DND-41 (cell line): ENCODE measurements at regions not wholly inside any gene's neighbourhood (a gene's known extent, or its start where the extent isn't known, plus 50 kb on each side); places are given as distances from the start of the nearest gene placed in this dataset.

ENCODE experiments used
- ATAC-seq: fragments of 200-7000 bp; cut with Tn5 transposase; 3 replicates; pipeline ENCODE4 v1.9.1; 2021; ENCODE audit warnings: low read depth; ENCODE audit not compliant: insufficient read depth
- DNase-seq: peaks from one replicate; pipeline ENCODE4 v3.0.0-alpha.2; 2020
- H2AFZ ChIP-seq: 2 replicates; pipeline ENCODE4 v1.6.0; 2012; ENCODE audit warnings: low read depth, low read length
- H3K27ac ChIP-seq: 2 replicates; pipeline ENCODE4 v1.5.1; 2012; ENCODE audit warnings: low read length, inconsistent platforms
- H3K27me3 ChIP-seq: fragments of 200-600 bp; sonication (generic); 2 replicates; pipeline ENCODE4 v1.6.0; 2012; ENCODE audit warnings: low read length, mild to moderate bottlenecking, inconsistent platforms; ENCODE audit not compliant: insufficient read depth, poor library complexity
- H3K36me3 ChIP-seq: 2 replicates; pipeline ENCODE4 v1.5.1; 2012; ENCODE audit warnings: low read length, inconsistent platforms; ENCODE audit not compliant: insufficient read depth
- H3K4me1 ChIP-seq: 2 replicates; pipeline ENCODE4 v1.5.1; 2012; ENCODE audit warnings: mild to moderate bottlenecking, low read length; ENCODE audit not compliant: insufficient read depth
- H3K4me2 ChIP-seq: 2 replicates; pipeline ENCODE4 v1.6.0; 2012; ENCODE audit warnings: mild to moderate bottlenecking, moderate library complexity, low read length, inconsistent platforms; ENCODE audit not compliant: insufficient read depth
- H3K4me3 ChIP-seq, 2 experiments: fragments of 200-600 bp in 1 of 2; shearing (Covaris generic) in 1 of 2; 2 replicates each; pipeline ENCODE4 v1.5.1; 2012 to 2016; ENCODE audit warnings: inconsistent platforms in 2 of 2, low read length in 2 of 2, mild to moderate bottlenecking in 2 of 2, low read depth in 1 of 2, moderate library complexity in 1 of 2
- H3K79me2 ChIP-seq: 2 replicates; pipeline ENCODE4 v1.6.0; 2012; ENCODE audit warnings: low read length, inconsistent platforms; ENCODE audit not compliant: insufficient read depth
- H3K9ac ChIP-seq: 2 replicates; pipeline ENCODE4 v1.6.0; 2012; ENCODE audit warnings: low read depth, mild to moderate bottlenecking, inconsistent platforms, low read length, moderate library complexity
- H3K9me3 ChIP-seq: 2 replicates; pipeline ENCODE4 v1.5.1; 2012; ENCODE audit warnings: low read length, moderate library complexity, mild to moderate bottlenecking, inconsistent platforms; ENCODE audit not compliant: insufficient read depth, severe bottlenecking
- H4K20me1 ChIP-seq: 2 replicates; pipeline ENCODE4 v1.6.0; 2012; ENCODE audit warnings: low read length; ENCODE audit not compliant: insufficient read depth
- EZH2 ChIP-seq: IDR thresholded peaks from 3 replicates; pipeline ENCODE4 v1.6.1; 2012; ENCODE audit warnings: borderline replicate concordance, low read depth, mild to moderate bottlenecking, moderate library complexity, low read length, inconsistent platforms; ENCODE audit not compliant: severe bottlenecking
- TF ChIP-seq, protein P1 (sequence below): IDR thresholded peaks from 2 replicates; pipeline ENCODE4 v1.5.1; 2012; ENCODE audit warnings: borderline replicate concordance, low read length, moderate library complexity, mild to moderate bottlenecking; ENCODE audit not compliant: poor library complexity, severe bottlenecking; ENCODE audit errors: extremely low read depth

DNA sequence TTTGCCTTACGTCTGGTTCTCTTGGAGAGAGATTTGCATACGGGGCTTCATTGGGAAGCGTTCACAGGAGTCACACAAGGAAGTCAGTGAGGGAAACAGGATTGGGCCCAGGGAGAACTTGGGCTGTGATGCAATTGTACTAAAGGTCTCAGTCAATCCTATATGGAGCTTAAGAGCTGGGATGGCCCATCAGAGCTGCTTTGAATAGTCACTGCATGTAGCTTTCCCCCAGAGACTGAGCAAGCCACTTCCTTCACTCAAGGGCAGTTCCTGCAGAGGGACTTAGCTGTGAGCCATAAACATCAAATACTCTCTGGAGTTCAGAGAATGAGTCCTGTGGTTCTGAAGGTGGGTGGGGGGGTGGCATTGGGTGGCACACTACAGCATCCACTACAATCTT, 605.4 kb downstream of the MED13L start:
- no peak for TF ChIP-seq EZH2
- TF ChIP-seq, protein P1, sequence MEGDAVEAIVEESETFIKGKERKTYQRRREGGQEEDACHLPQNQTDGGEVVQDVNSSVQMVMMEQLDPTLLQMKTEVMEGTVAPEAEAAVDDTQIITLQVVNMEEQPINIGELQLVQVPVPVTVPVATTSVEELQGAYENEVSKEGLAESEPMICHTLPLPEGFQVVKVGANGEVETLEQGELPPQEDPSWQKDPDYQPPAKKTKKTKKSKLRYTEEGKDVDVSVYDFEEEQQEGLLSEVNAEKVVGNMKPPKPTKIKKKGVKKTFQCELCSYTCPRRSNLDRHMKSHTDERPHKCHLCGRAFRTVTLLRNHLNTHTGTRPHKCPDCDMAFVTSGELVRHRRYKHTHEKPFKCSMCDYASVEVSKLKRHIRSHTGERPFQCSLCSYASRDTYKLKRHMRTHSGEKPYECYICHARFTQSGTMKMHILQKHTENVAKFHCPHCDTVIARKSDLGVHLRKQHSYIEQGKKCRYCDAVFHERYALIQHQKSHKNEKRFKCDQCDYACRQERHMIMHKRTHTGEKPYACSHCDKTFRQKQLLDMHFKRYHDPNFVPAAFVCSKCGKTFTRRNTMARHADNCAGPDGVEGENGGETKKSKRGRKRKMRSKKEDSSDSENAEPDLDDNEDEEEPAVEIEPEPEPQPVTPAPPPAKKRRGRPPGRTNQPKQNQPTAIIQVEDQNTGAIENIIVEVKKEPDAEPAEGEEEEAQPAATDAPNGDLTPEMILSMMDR: no peak
- Histone ChIP-seq H3K27ac (no peak overlapping the region), H3K27me3 (no peaks in the 10 kb centered on the region), H3K36me3 (no peaks in the 10 kb centered on the region), H3K79me2 (no peaks in the 10 kb centered on the region), H2AFZ (no peak overlapping the region), H3K4me2 (no peak overlapping the region), H3K4me1 (no peaks in the 10 kb centered on the region), H3K9ac (no peak overlapping the region), H3K9me3 (no peaks in the 10 kb centered on the region), H3K4me3 (no peak overlapping the region), H4K20me1 (no peaks in the 10 kb centered on the region)
- no peak for DNase-seq
- no peak for ATAC-seq

DNA sequence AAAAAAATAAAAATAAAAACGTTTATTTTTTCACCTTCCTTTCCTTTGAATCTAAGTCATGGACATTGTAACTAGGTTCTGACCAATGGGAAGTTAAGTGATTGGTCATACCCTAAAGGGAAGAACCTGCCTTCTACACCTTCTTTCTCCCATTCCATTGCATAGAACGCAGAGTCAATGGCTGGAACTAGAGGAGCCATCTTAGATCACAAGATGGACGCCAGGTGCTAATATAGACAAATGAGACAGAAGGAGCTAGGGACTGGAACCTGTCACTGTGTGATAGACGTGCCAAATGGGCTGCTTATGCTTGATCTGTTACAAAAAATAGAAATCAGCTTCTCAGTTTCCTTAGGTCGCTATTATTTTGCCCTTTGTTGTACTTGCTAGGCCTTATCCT, 606.6 kb downstream of the MED13L start:
- H3K4me1 ChIP-seq: no peaks in the 10 kb centered on the region
- ATAC-seq: no peak
- peaks cover 7% of the 10 kb centered on the region for H3K27me3 ChIP-seq
- no peaks in the 10 kb centered on the region for H4K20me1 ChIP-seq
- no peak overlapping the region for H3K4me2 ChIP-seq
- TF ChIP-seq, protein P1: no peak
- no peak for TF ChIP-seq EZH2
- H2AFZ ChIP-seq: no peak overlapping the region
- H3K9ac ChIP-seq: no peak overlapping the region
- no peaks in the 10 kb centered on the region for H3K9me3 ChIP-seq
- no peak overlapping the region for H3K4me3 ChIP-seq
- DNase-seq: no peak
- H3K36me3 ChIP-seq: no peaks in the 10 kb centered on the region
- H3K79me2 ChIP-seq: no peaks in the 10 kb centered on the region
- no peak overlapping the region for H3K27ac ChIP-seq

DNA sequence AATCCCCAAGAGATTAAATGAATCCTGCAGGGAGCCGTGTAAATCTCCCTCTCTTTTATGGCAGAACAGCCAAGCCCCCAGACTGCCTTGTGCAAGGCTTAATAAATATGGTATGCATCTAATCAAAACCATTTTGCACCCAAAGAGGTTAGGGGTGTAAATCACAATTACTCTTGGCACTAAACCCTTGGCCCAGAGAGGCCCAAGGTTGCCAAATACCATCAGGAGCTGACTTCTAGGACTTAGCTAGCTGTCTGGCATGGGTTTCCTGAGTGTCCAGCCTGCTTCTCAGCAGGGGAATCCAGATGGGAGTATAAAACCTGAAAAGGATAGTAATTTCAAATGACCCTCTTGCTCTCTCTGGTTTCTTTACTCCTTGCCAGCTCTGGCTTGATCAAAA, 610.4 kb downstream of the MED13L start:
- Histone ChIP-seq H3K27ac (no peak overlapping the region), H2AFZ (no peak overlapping the region), H4K20me1 (no peaks in the 10 kb centered on the region), H3K4me2 (no peak overlapping the region), H3K36me3 (no peaks in the 10 kb centered on the region), H3K4me1 (no peaks in the 10 kb centered on the region), H3K79me2 (no peaks in the 10 kb centered on the region), H3K4me3 (no peak overlapping the region), H3K27me3 (peaks cover 8% of the 10 kb centered on the region), H3K9ac (no peak overlapping the region), H3K9me3 (no peaks in the 10 kb centered on the region)
- DNase-seq (no peak), ATAC-seq (no peak)
- TF ChIP-seq, protein P1: no peak
- no peak for TF ChIP-seq EZH2

DNA sequence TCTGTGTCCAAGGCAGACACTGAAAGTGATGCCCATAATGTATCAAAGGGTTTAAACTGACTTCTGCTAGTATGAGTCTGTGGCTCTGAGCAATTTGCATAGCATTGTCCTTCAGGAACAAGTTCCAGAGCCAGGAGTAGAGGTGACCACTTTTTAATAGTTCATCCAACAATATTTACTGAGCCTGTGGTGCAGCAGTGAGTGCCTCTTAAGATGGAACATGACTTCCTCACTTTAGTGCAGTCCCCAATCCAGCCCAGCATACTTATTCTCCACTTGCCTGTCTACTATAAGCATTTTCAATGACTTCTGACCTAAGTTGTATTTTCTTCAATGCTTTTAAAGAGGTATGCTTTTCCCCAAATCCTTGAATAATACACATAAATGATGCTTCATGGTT, 611.3 kb downstream of the MED13L start:
- Histone ChIP-seq H3K9ac (no peak overlapping the region), H3K27me3 (peaks cover 8% of the 10 kb centered on the region), H3K79me2 (no peaks in the 10 kb centered on the region), H3K9me3 (no peaks in the 10 kb centered on the region), H3K4me1 (no peaks in the 10 kb centered on the region), H3K4me3 (no peak overlapping the region), H3K4me2 (no peak overlapping the region), H4K20me1 (no peaks in the 10 kb centered on the region), H2AFZ (no peak overlapping the region), H3K27ac (no peak overlapping the region), H3K36me3 (no peaks in the 10 kb centered on the region)
- TF ChIP-seq, protein P1: no peak
- TF ChIP-seq EZH2: no peak
- DNase-seq (no peak), ATAC-seq (no peak)
